HCT116 (cell line): ENCODE measurements at regions not wholly inside any gene's neighbourhood (a gene's known extent, or its start where the extent isn't known, plus 50 kb on each side); places are given as distances from the start of the nearest gene placed in this dataset.

Experiments used
- ATAC-seq: fragments of 200-7000 bp; cut with Tn5 transposase; 2 replicates; pipeline ENCODE4 v1.9.1; 2020; ENCODE audit warnings: mild to moderate bottlenecking, moderate library complexity
- BruUV-seq: library from RNA; stranded (reverse); fragments of 400-500 nt; replicated peaks from 2 replicates; lab custom pipeline; 2021; lab: Mats Ljungman, UMichigan
- CTCF ChIA-PET: fragments of 300-600 bp; sonication (Branson Sonifier 250); formaldehyde crosslinking; loops from one replicate; lab custom pipeline; 2021; ENCODE audit warnings: antibody characterized with exemption; lab: Charles Lee
- POLR2A ChIA-PET: fragments of 300-600, 350-600 bp; sonication (Branson Sonifier 250); formaldehyde crosslinking; loops from one replicate; lab custom pipeline; 2021; ENCODE audit warnings: antibody characterized with exemption; lab: Charles Lee
- RAD21 ChIA-PET, 2 experiments: fragments of 300-600 bp; sonication (Branson Sonifier 250); formaldehyde crosslinking; loops; one replicate each; lab custom pipeline; 2023; ENCODE audit warnings: low total read pairs in 2 of 2; ENCODE audit not compliant: uncharacterized antibody in 2 of 2, unreplicated experiment in 2 of 2, low non-redundant PET in 1 of 2; lab: Charles Lee
- DNase-seq: peaks from one replicate; pipeline ENCODE4 v3.0.0-alpha.2; 2010; ENCODE audit warnings: low read depth, low spot score
- H2AFZ ChIP-seq: fragments of 200-600 bp; shearing (Covaris generic), sonication (generic); 2 replicates; pipeline ENCODE4 v1.6.1; 2017; ENCODE audit warnings: low read depth, mixed run types, mixed read lengths, antibody characterized with exemption, low read length; ENCODE audit not compliant: poor library complexity, severe bottlenecking
- H3K27ac ChIP-seq: 2 replicates; pipeline ENCODE4 v1.5.1; 2012; ENCODE audit warnings: low read depth, low read length
- H3K27me3 ChIP-seq: fragments of 200-600 bp; sonication (generic); 2 replicates; pipeline ENCODE4 v1.6.1; 2016; ENCODE audit warnings: mixed run types, low read length, mixed read lengths; ENCODE audit not compliant: insufficient read depth
- H3K36me3 ChIP-seq, 2 experiments: fragments of 200-500 bp in 1 of 2; fragments of 200-600 bp in 1 of 2; sonication (Bioruptor generic) in 1 of 2; sonication (generic) in 1 of 2; 2 replicates each; pipeline versions ENCODE4 v1.5.1 to v1.6.1; 2014 to 2016; ENCODE audit warnings: low read length in 2 of 2, inconsistent platforms in 1 of 2, mixed read lengths in 1 of 2, mixed run types in 1 of 2; ENCODE audit not compliant: insufficient read depth in 2 of 2, control insufficient read depth in 1 of 2
- H3K4me1 ChIP-seq, 2 experiments: fragments of 200-600 bp in 1 of 2; sonication (generic) in 1 of 2; 2 replicates each; pipeline versions ENCODE4 v1.5.1 to v1.6.1; 2012 to 2017; ENCODE audit warnings: low read length in 2 of 2, inconsistent platforms in 1 of 2, mild to moderate bottlenecking in 1 of 2, mixed read lengths in 1 of 2, mixed run types in 1 of 2, moderate library complexity in 1 of 2; ENCODE audit not compliant: insufficient read depth in 2 of 2, control insufficient read depth in 1 of 2
- H3K4me2 ChIP-seq: fragments of 200-600 bp; sonication (generic); 2 replicates; pipeline ENCODE4 v1.6.1; 2017; ENCODE audit warnings: mixed run types, low read length, mixed read lengths
- H3K4me3 ChIP-seq, 2 experiments: fragments of 200-600 bp in 1 of 2; sonication (generic) in 1 of 2; replicated peaks in 1 of 2; 2 replicates each; pipeline ENCODE4 v1.5.1; 2011 to 2016; ENCODE audit warnings: low read length in 2 of 2, control low read depth in 1 of 2, low read depth in 1 of 2, mild to moderate bottlenecking in 1 of 2, mixed read lengths in 1 of 2, mixed run types in 1 of 2
- H3K79me2 ChIP-seq: fragments of 200-600 bp; sonication (generic); 2 replicates; pipeline ENCODE4 v1.6.1; 2017; ENCODE audit warnings: mild to moderate bottlenecking, mixed run types, low read length, moderate library complexity, mixed read lengths; ENCODE audit not compliant: insufficient read depth
- H3K9ac ChIP-seq: fragments of 200-600 bp; sonication (generic); 2 replicates; pipeline ENCODE4 v1.6.1; 2016; ENCODE audit warnings: low read length, mixed read lengths
- H3K9me2 ChIP-seq: fragments of 200-600 bp; sonication (generic), shearing (Covaris generic); 2 replicates; pipeline ENCODE4 v1.6.1; 2017; ENCODE audit warnings: mixed run types, mild to moderate bottlenecking, moderate library complexity; ENCODE audit not compliant: insufficient read depth
- H3K9me3 ChIP-seq, 2 experiments: fragments of 200-500 bp in 1 of 2; fragments of 200-600 bp in 1 of 2; sonication (Bioruptor generic) in 1 of 2; sonication (generic) in 1 of 2; 2 replicates each; pipeline ENCODE4 v1.6.1; 2014 to 2017; ENCODE audit warnings: low read length in 2 of 2, mixed read lengths in 2 of 2, inconsistent platforms in 1 of 2, low read depth in 1 of 2, mild to moderate bottlenecking in 1 of 2, mixed run types in 1 of 2, moderate library complexity in 1 of 2; ENCODE audit not compliant: control insufficient read depth in 1 of 2, insufficient read depth in 1 of 2
- H4K20me1 ChIP-seq: fragments of 200-600 bp; sonication (generic), shearing (Covaris generic); 2 replicates; pipeline ENCODE4 v1.6.1; 2017; ENCODE audit warnings: mixed run types, mild to moderate bottlenecking, moderate library complexity; ENCODE audit not compliant: insufficient read depth
- CBX3 ChIP-seq: IDR thresholded peaks from 2 replicates; pipeline ENCODE4 v1.6.1; 2012; ENCODE audit warnings: low read depth
- CTCF ChIP-seq, 3 experiments: fragments of 200-600 bp in 1 of 3; sonication (generic) in 1 of 3; IDR thresholded peaks in 2 of 3; conservative IDR thresholded peaks in 1 of 3; 2 replicates each; pipeline ENCODE4 v1.5.1; 2012 to 2017; ENCODE audit warnings: low read depth in 2 of 3, low read length in 2 of 3, antibody characterized with exemption in 1 of 3, borderline replicate concordance in 1 of 3, control low read depth in 1 of 3, mild to moderate bottlenecking in 1 of 3, mixed read lengths in 1 of 3, mixed run types in 1 of 3, moderate library complexity in 1 of 3; ENCODE audit not compliant: insufficient read depth in 1 of 3
- ELF1 ChIP-seq: IDR thresholded peaks from 2 replicates; pipeline ENCODE4 v1.6.1; 2012; ENCODE audit warnings: low read depth, borderline replicate concordance
- EZH2 ChIP-seq: fragments of 200-600 bp; sonication (generic); IDR thresholded peaks from 2 replicates; pipeline ENCODE4 v1.6.1; 2017; ENCODE audit warnings: antibody characterized with exemption, mixed run types
- FOSL1 ChIP-seq: IDR thresholded peaks from 2 replicates; pipeline ENCODE4 v1.6.1; 2012; ENCODE audit warnings: low read depth
- JUND ChIP-seq: IDR thresholded peaks from 2 replicates; pipeline ENCODE4 v1.6.1; 2012
- MAX ChIP-seq: IDR thresholded peaks from 2 replicates; pipeline ENCODE4 v1.6.1; 2012
- POLR2AphosphoS5 ChIP-seq: IDR thresholded peaks from 2 replicates; pipeline ENCODE4 v1.6.1; 2011; ENCODE audit warnings: mild to moderate bottlenecking, low read depth, low read length, moderate library complexity
- RAD21 ChIP-seq: IDR thresholded peaks from 2 replicates; pipeline ENCODE4 v1.6.1; 2012; ENCODE audit warnings: low read depth, mild to moderate bottlenecking
- SIN3A ChIP-seq: IDR thresholded peaks from 2 replicates; pipeline ENCODE4 v1.6.1; 2012; ENCODE audit warnings: low read depth
- SP1 ChIP-seq: IDR thresholded peaks from 2 replicates; pipeline ENCODE4 v1.6.1; 2012; ENCODE audit warnings: low read depth
- TCF7L2 ChIP-seq: IDR thresholded peaks from 2 replicates; pipeline ENCODE4 v1.7.0; 2011; ENCODE audit warnings: borderline replicate concordance, inconsistent platforms; ENCODE audit not compliant: insufficient read depth, insufficient read length; ENCODE audit errors: extremely low read depth
- YY1 ChIP-seq: IDR thresholded peaks from 2 replicates; pipeline ENCODE4 v1.6.1; 2011; ENCODE audit warnings: low read length, low read depth, moderate library complexity, mild to moderate bottlenecking; ENCODE audit not compliant: insufficient replicate concordance; ENCODE audit errors: extremely low read depth
- ZBTB33 ChIP-seq: IDR thresholded peaks from 2 replicates; pipeline ENCODE4 v1.6.1; 2011; ENCODE audit warnings: mild to moderate bottlenecking, low read length, moderate library complexity; ENCODE audit not compliant: insufficient replicate concordance; ENCODE audit errors: extremely low read depth
- ZFX ChIP-seq: fragments of 450-650 bp; IDR thresholded peaks from 2 replicates; pipeline ENCODE4 v1.6.1; 2017
- ZNF274 ChIP-seq: fragments of 200-500 bp; sonication (Bioruptor generic); IDR thresholded peaks from 2 replicates; pipeline ENCODE4 v1.6.1; 2014; ENCODE audit warnings: mild to moderate bottlenecking, low read depth, low read length, inconsistent platforms
- intact Hi-C: fragments of 100-400 bp; cut with micrococcal nuclease; formaldehyde crosslinking; loops from 2 replicates; pipeline ENCODE4 v1.10.0; 2022
- TF ChIP-seq, protein P1 (sequence below): IDR thresholded peaks from 2 replicates; pipeline ENCODE4 v1.6.1; 2012; ENCODE audit warnings: low read depth

GRCh38 chr5:154107010-154107409 lies 68.2 kb downstream of the MFAP3 start:
- ChIA-PET RAD21 (no interaction called here), CTCF (no interaction called here), POLR2A (no interaction called here)
- ATAC-seq = no peak
- H4K20me1 ChIP-seq = no peaks in the 10 kb centered on the region
- H3K27ac ChIP-seq = no peak overlapping the region
- H3K4me3 ChIP-seq = no peak overlapping the region
- H3K27me3 ChIP-seq = no peaks in the 10 kb centered on the region; the same call in 1 of the 2 replicates
- no peak for TF ChIP-seq CTCF (IDR thresholded peaks at IDR 0.05 in 2 of 3, conservative IDR thresholded peaks at IDR 0.05 in 1 of 3; ENCODE audit: borderline replicate concordance in 1 of 3, insufficient read depth in 1 of 3, low read depth in 2 of 3, low read length in 2 of 3)
- TF ChIP-seq ELF1 = no peak
- no peak for TF ChIP-seq EZH2
- TF ChIP-seq ZBTB33 = no peak
- TF ChIP-seq RAD21 = no peak
- no peak for TF ChIP-seq JUND
- TF ChIP-seq ZFX = no peak
- TF ChIP-seq ZNF274 = no peak
- TF ChIP-seq YY1 = no peak
- TF ChIP-seq MAX = no peak
- no peak for TF ChIP-seq CBX3
- TF ChIP-seq POLR2AphosphoS5 = no peak
- TF ChIP-seq, protein P1, sequence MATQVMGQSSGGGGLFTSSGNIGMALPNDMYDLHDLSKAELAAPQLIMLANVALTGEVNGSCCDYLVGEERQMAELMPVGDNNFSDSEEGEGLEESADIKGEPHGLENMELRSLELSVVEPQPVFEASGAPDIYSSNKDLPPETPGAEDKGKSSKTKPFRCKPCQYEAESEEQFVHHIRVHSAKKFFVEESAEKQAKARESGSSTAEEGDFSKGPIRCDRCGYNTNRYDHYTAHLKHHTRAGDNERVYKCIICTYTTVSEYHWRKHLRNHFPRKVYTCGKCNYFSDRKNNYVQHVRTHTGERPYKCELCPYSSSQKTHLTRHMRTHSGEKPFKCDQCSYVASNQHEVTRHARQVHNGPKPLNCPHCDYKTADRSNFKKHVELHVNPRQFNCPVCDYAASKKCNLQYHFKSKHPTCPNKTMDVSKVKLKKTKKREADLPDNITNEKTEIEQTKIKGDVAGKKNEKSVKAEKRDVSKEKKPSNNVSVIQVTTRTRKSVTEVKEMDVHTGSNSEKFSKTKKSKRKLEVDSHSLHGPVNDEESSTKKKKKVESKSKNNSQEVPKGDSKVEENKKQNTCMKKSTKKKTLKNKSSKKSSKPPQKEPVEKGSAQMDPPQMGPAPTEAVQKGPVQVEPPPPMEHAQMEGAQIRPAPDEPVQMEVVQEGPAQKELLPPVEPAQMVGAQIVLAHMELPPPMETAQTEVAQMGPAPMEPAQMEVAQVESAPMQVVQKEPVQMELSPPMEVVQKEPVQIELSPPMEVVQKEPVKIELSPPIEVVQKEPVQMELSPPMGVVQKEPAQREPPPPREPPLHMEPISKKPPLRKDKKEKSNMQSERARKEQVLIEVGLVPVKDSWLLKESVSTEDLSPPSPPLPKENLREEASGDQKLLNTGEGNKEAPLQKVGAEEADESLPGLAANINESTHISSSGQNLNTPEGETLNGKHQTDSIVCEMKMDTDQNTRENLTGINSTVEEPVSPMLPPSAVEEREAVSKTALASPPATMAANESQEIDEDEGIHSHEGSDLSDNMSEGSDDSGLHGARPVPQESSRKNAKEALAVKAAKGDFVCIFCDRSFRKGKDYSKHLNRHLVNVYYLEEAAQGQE = no peak
- TF ChIP-seq SIN3A = no peak
- no peak for TF ChIP-seq FOSL1
- TF ChIP-seq SP1 = no peak
- no peak for TF ChIP-seq TCF7L2
- H3K9me2 ChIP-seq = no peaks in the 10 kb centered on the region
- H3K9ac ChIP-seq = no peak overlapping the region
- H3K4me1 ChIP-seq = no peaks in the 10 kb centered on the region
- intact Hi-C loops = no loop called here
- no TSS peak for BruUV-seq
- no peaks in the 10 kb centered on the region for H3K36me3 ChIP-seq
- H2AFZ ChIP-seq = no peak overlapping the region
- H3K4me2 ChIP-seq = no peak overlapping the region
- no peak for DNase-seq
- H3K79me2 ChIP-seq = no peaks in the 10 kb centered on the region
- no peaks in the 10 kb centered on the region for H3K9me3 ChIP-seq
